22Rv1 (cell line): ENCODE measurements at regions not wholly inside any gene's neighbourhood (a gene's known extent, or its start where the extent isn't known, plus 50 kb on each side); places are given as distances from the start of the nearest gene placed in this dataset.

Experiments used
- H3K27ac ChIP-seq: fragments of 450-650 bp; 2 replicates; pipeline ENCODE4 v1.5.1; 2017
- ZFX ChIP-seq: fragments of 450-650 bp; IDR thresholded peaks from 2 replicates; pipeline ENCODE4 v1.6.1; 2017; ENCODE audit warnings: antibody characterized with exemption, borderline replicate concordance
- TF ChIP-seq, protein P1 (sequence below): fragments of 450-650 bp; IDR thresholded peaks from 2 replicates; pipeline ENCODE4 v1.5.1; 2017; ENCODE audit warnings: mild to moderate bottlenecking

DNA sequence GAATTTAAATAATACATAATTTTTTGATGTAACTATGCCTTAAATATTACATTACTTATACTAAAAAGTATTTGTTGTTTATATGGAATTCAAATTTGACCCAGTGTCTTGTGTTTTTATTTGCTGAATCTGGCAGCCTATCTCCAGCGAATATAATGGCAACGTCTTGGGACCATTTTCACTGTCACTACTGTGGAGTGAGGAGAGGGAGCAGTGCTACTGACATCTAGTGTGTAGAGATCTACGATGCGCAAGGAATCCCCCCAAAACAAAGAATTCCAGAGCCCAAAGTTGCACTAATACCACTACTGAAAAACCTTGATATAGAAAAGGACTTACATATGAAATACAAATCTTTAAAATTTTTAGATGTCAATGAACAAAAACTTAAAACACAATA is 314.4 kb downstream of the DRD1 start:
- no peak overlapping the region for H3K27ac ChIP-seq

DNA sequence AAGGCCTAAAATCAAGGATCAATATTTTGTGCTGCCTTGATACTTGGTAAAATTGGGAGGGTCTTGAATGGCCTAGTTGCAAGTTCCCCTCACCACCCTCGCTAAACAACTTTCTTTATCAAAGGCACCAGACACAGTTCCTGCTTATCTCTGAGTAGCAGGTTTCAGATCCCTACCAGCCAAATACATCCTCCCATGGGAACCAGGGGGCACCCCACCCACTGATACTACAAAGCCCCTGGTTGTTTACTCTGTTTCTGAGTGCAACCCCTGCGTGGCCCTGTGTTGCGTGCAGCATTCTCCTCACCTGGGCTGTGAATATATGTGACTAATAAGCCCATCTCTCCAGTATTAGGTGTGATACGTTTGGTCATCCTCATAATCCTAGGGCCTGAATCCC is 314.9 kb downstream of the DRD1 start:
- TF ChIP-seq, protein P1, sequence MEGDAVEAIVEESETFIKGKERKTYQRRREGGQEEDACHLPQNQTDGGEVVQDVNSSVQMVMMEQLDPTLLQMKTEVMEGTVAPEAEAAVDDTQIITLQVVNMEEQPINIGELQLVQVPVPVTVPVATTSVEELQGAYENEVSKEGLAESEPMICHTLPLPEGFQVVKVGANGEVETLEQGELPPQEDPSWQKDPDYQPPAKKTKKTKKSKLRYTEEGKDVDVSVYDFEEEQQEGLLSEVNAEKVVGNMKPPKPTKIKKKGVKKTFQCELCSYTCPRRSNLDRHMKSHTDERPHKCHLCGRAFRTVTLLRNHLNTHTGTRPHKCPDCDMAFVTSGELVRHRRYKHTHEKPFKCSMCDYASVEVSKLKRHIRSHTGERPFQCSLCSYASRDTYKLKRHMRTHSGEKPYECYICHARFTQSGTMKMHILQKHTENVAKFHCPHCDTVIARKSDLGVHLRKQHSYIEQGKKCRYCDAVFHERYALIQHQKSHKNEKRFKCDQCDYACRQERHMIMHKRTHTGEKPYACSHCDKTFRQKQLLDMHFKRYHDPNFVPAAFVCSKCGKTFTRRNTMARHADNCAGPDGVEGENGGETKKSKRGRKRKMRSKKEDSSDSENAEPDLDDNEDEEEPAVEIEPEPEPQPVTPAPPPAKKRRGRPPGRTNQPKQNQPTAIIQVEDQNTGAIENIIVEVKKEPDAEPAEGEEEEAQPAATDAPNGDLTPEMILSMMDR, result no peak
- no peak for TF ChIP-seq ZFX
- no peak overlapping the region for H3K27ac ChIP-seq

More for the DNA sequence above, 314.4 kb downstream of the DRD1 start:
- TF ChIP-seq, protein P1, result no peak

DNA sequence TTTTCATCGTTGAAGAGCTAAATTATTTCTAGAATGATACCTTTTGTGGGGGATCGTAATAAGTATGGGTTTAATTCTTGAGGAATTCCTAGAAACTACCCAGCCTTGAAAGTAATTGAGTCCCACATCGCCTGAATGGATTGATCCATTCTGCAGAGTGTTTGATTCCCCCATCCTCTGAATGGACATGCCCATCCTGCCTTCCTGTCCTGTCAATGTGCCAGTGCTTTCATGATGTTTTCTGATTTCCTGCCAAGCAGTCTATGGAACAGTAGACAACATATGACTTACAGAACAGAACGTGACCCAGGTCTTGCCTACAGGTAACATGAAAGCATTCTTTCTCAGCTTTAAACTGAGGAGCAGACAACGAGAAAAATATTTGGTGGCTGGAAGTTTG is 319.2 kb downstream of the DRD1 start:
- TF ChIP-seq, protein P1, result no peak
- TF ChIP-seq ZFX, result no peak
- H3K27ac ChIP-seq, result no peak overlapping the region

DNA sequence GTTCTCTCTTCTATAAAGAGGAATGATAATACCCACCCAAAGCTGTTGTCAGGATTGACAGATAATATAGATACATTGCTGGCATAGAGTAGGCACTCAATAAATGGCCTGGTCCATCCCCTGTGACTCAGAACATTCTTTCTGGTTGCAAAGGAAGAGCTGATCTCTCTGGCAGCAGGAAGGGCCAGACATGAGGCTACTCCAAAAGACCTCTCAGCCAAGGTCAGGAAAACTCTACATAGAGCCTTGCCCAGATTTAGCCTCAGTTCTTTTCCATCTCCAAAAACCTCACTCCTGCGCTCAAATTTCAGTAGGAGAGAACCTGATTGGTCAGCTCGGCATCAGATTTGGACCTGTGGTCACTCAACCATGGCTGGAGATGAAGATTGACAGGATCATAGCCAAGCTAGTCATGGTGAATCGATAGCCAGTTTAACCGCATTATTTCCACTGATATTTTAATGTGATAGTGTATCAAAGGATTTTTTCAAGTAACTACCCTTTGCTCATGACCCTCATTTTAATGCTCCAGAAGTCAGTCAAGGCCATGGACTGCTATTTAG is 319.6 kb downstream of the DRD1 start:
- no peak overlapping the region for H3K27ac ChIP-seq
- no peak for TF ChIP-seq ZFX
- TF ChIP-seq, protein P1, result no peak

DNA sequence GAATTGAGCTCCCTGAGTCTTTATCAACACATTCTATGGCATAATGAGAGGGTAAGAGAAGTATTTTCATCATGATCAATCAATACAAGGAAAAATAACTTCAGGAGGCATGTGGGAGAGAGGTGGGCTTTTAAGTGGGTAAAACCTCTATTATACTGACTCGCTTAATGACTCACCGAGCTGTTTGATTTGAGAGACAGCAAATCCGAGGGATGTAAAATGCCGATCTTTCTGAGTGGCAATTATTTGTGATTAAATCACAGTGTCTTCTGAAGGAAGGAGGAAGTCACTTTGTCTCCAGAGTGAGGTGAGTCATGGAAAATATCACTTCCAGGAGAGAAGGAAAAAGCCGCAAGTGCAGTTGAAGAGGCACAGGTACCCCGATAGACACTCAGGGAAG is 320.4 kb downstream of the DRD1 start:
- H3K27ac ChIP-seq, result no peak overlapping the region
- TF ChIP-seq ZFX, result no peak
- TF ChIP-seq, protein P1, result no peak

DNA sequence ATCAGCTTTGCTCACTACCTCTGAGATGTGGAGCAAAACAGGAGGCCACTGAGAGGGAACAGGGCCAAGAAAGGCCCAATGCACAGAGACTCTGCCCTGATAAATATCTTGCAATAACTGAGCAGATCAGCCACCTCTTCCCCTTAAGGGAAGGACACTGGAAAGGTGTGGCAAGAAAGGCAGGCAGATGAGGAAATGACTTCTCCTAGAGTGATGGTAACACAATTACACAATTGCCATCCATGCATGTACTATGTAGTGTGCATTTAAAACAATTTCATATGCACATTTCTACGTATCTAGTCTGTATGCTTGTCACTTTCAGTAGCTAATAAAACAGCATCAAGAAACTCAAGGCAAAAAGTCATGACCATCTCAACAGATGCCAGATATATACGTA is 322.5 kb downstream of the DRD1 start:
- no peak for TF ChIP-seq ZFX
- TF ChIP-seq, protein P1, result no peak
- no peak overlapping the region for H3K27ac ChIP-seq

DNA sequence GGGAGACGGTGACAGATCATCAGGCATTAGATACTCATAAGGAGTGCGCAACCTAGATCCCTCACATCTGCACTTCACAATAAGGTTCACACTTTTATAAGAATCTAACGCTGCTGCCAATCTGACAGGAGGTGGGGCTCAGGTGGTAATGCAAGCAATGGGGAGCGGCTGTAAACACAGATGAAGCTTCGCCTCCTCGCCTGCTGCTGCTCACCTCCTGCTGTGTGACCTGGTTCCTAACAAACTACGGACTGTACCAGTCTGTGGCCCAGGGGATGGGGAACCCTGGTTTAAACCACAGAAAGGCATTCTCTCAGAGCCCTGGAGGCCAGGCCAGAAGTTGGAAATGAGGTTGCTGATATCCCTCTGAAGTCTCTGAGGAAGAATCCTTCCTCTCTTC is 323.6 kb downstream of the DRD1 start:
- no peak for TF ChIP-seq ZFX
- TF ChIP-seq, protein P1, result no peak

More for the DNA sequence above, 323.6 kb downstream of the DRD1 start:
- H3K27ac ChIP-seq, result no peak overlapping the region
